ENCODE measurements at regions not wholly inside any gene's neighbourhood (a gene's known extent, or its start where the extent isn't known, plus 50 kb on each side); places are given as distances from the start of the nearest gene placed in this dataset.
"Not testable (repeated sequence)": the region's sequence is repeated elsewhere in the genome, so short reads cannot be mapped to it uniquely, and the experiment has no call there.

DNA sequence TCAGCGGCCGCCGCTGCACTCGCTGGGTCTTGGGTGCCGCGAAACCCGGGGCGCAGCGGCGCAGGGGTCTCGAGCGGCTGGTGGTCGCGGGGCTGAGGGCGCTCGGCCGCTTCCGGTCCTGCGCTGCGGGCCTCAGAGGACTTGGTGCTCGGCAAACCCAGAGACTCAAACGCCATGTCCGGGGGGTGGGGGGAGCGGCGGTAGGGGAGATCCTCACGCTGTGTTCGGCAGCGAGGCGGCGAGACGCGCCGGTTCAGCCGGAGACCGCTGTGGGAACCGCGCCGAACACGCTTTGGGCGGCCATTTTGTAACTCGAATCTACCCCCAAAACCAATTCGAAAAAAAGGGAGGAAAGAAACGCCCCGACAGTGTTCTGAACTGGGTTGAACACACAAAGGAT lies 317.5 kb upstream of the CDH18 start:
- DNase-seq, result peak; percentile 4
- no peaks in the 10 kb centered on the region for H3K36me3 ChIP-seq (replicated peaks; ENCODE audit: control insufficient read depth, insufficient read depth, low read length)
- H3K27me3 ChIP-seq (ENCODE audit: control insufficient read depth, insufficient read depth, low read length), result no peaks in the 10 kb centered on the region
- H3K4me3 ChIP-seq (ENCODE audit: insufficient read depth, low read depth, low read length), result no peak overlapping the region

DNA sequence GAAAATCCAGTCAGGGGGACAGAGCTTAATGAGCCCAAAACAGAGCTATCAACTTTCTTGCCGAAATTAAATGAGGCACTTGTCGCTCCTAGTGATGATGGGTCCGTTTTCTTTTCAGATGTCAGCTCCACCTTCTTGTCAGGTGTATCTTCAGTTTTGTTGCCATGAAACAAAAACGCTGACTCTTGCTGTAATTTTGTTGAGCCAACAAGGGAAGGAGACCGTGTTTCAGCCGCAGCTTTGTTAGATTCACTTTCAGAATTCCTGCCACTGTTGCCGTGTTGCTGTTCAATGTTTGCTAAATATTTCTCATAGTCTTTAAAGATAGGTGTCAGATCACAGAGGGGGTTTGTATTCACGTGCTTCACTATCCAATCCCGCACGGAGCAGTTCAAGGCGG lies 316.6 kb upstream of the CDH18 start:
- H3K36me3 ChIP-seq (replicated peaks; ENCODE audit: control insufficient read depth, insufficient read depth, low read length); H3K27me3 ChIP-seq (ENCODE audit: control insufficient read depth, insufficient read depth, low read length); DNase-seq; H3K4me3 ChIP-seq (ENCODE audit: insufficient read depth, low read depth, low read length): not testable (repeated sequence)

DNA sequence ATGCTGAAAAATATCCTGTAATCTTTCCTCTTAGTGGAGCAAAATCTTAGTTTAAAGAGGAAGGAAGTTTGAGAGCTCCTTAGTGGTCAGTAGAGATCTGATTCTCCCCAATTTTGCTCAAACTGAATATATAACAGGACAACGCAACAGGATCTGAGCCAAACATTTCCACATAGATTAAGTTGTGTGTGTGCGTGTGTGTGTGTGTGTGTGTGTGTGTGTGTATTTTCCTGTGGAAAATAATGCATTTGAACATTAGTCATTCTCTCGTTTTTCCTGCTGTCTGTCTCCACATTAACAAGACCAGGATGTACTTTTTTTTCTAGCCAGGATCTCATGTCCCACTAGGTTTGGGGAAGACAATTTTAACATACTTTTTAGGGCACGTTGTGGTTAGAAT lies 312.1 kb upstream of the CDH18 start:
- DNase-seq, result no peak
- no peak overlapping the region for H3K4me3 ChIP-seq (ENCODE audit: insufficient read depth, low read depth, low read length)
- no peaks in the 10 kb centered on the region for H3K27me3 ChIP-seq (ENCODE audit: control insufficient read depth, insufficient read depth, low read length)
- H3K36me3 ChIP-seq (replicated peaks; ENCODE audit: control insufficient read depth, insufficient read depth, low read length), result no peaks in the 10 kb centered on the region

DNA sequence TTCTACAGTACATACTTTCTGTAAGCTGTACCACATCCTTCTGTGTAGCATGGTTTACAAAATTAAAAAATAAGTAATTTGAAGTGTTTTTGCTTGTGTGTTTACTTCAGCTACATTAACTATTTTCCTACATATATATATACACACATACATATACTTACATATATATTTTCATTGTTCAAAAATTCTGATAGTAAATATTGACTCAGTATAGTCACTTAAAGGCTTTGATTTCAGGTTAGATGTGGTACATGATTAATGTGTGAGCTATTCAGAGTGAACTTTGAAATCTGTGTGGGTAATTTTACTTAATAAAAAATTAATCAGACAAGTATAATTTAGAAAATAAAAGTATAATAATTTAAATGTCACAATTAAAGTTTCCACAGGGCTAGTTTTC lies 306.7 kb upstream of the CDH18 start:
- DNase-seq, result no peak
- H3K36me3 ChIP-seq (replicated peaks; ENCODE audit: control insufficient read depth, insufficient read depth, low read length), result no peaks in the 10 kb centered on the region
- no peak overlapping the region for H3K4me3 ChIP-seq (ENCODE audit: insufficient read depth, low read depth, low read length)
- no peaks in the 10 kb centered on the region for H3K27me3 ChIP-seq (ENCODE audit: control insufficient read depth, insufficient read depth, low read length)

DNA sequence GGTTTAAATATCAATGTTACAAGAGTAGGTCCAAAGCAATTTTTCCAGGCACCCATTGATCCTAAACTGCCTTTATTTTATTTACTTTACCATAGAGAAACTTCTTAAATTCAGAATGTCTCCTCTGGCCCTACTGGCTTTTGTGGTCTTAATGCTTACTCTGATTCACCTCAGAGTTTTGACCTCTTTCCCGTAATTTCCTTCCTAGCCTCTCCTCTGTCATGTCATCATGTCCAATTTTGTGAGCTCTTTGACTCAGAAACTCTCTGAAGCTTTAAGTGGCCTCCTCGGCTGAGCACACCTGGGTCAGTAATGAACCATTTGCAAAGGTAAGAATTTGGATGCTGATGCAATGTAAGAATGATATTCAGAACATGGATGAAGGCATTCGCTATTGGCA lies 303.8 kb upstream of the CDH18 start:
- H3K27me3 ChIP-seq (ENCODE audit: control insufficient read depth, insufficient read depth, low read length), result no peaks in the 10 kb centered on the region
- no peaks in the 10 kb centered on the region for H3K36me3 ChIP-seq (replicated peaks; ENCODE audit: control insufficient read depth, insufficient read depth, low read length)
- no peak for DNase-seq
- H3K4me3 ChIP-seq (ENCODE audit: insufficient read depth, low read depth, low read length), result no peak overlapping the region

DNA sequence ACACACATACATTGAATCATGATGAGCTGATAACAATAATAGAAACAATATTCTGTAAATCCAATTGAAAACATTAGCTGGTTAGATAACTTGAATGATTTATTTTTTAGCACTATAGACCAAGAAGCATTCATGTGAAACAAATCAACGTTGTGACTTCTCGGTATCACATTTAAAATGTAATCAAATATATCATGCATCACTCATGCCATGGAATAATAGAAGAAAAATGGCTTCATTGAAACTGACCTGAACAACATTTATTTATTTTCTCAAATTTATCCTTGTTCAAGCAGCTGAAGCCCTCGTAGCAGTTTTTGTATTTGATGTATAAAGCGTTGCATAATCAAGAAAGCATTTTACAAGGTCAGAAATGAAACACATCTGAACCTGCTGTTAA lies 299.6 kb upstream of the CDH18 start:
- no peak for DNase-seq
- Histone ChIP-seq H3K4me3 (ENCODE audit: insufficient read depth, low read depth, low read length) (no peak overlapping the region), H3K27me3 (ENCODE audit: control insufficient read depth, insufficient read depth, low read length) (no peaks in the 10 kb centered on the region), H3K36me3 (replicated peaks; ENCODE audit: control insufficient read depth, insufficient read depth, low read length) (no peaks in the 10 kb centered on the region)

DNA sequence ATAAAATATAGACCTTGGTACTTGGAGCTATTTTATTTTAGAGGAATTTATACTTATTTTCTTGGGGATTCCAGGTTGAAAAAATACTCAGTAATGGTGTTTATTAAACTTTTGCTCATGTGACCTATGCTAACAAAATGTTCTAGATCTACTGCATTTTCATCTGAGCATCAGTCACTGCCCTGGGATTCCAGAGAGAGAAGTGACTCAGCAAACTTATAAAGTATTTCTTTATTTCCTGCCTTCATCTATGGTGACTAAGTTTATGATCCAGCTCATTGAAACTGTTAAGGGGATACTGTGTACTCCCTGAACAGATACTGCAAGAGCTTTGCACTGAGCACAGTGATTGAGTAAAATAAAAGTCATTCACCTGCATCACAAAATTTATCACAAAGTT lies 298.5 kb upstream of the CDH18 start:
- Histone ChIP-seq H3K4me3 (ENCODE audit: insufficient read depth, low read depth, low read length) (no peak overlapping the region), H3K36me3 (replicated peaks; ENCODE audit: control insufficient read depth, insufficient read depth, low read length) (no peaks in the 10 kb centered on the region), H3K27me3 (ENCODE audit: control insufficient read depth, insufficient read depth, low read length) (no peaks in the 10 kb centered on the region)
- no peak for DNase-seq

DNA sequence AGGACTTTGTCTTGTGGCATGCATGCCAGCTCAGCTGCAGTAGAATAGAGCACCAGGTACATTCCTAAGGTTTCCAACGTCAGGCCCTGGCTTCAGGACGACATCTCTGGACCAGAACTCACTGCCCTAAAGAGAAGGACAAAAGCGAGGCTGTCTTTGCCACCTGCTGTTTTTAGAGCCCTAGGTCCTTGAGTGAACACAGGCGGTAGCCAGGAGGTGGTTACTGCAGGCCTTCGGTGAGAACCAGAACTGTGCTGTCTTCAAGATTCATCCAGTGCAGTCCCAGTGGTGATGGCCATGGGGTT lies 288.9 kb upstream of the CDH18 start:
- no peak overlapping the region for H3K4me3 ChIP-seq (ENCODE audit: insufficient read depth, low read depth, low read length)
- H3K36me3 ChIP-seq (replicated peaks; ENCODE audit: control insufficient read depth, insufficient read depth, low read length), result no peaks in the 10 kb centered on the region
- H3K27me3 ChIP-seq (ENCODE audit: control insufficient read depth, insufficient read depth, low read length), result peaks cover 11% of the 10 kb centered on the region
- DNase-seq, result no peak

DNA sequence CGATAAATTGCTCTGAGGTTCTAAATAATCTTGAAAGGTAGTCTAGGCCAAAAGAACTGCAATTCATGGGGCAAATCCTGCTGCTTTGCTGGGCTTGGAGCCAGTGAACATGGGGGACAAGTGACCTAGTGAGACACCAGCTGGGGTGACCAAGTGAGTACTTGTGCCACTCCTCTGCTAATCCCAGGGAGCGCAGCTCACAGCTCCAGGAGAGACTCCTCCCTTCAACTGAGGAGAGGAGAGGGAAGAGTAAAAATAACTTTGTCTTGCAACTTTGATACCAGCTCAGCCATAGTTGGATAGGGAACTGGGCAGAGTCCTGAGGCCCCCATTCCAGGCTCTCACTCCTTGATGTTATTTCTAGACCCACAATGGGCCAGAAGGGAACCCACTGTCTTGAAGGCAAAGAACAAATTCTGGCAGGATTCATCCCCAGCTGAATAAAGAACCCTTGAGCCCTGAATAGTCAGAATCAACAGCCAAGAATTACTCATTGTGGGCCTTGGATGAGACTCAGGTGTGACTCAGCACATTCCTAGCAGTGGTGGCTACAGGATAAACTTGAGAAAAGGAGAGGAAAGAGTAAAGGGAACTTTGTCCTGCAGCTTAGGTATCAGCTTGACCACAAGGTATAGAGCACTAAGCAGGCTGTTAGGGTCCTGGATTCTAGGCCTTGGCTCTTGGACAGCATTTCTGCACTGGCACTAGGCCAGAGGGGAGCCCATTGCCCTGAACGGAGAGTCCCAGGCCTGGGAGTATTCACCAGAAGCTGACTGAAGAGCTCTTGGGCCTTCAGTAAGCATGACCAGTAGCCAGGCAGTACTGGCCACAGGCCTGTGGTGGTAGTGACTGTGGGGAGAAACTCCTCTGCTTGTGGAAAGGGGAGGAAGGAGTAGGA lies 288.3 kb upstream of the CDH18 start:
- Histone ChIP-seq H3K4me3 (ENCODE audit: insufficient read depth, low read depth, low read length) (no peak overlapping the region), H3K36me3 (replicated peaks; ENCODE audit: control insufficient read depth, insufficient read depth, low read length) (no peaks in the 10 kb centered on the region), H3K27me3 (ENCODE audit: control insufficient read depth, insufficient read depth, low read length) (peaks cover 11% of the 10 kb centered on the region)
- no peak for DNase-seq

DNA sequence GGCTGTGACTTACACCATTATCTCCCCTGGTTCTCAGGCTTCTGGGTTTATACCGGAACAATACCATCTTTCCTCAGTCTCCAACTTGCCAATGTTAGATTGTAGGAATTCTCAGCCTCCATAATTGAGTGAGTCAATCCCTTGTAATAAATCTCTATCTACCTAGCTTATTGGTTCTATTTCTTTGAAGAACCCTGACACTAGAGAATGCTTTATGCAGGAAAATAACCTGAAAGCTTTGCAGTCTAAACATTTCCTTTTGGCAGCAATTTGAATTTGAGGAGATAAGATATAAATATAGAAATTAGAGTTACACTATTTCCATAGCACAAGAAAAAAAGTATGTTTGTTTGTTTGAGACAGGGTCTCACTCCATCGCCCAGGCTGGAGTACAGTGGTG lies 278.1 kb upstream of the CDH18 start:
- no peaks in the 10 kb centered on the region for H3K27me3 ChIP-seq (ENCODE audit: control insufficient read depth, insufficient read depth, low read length)
- DNase-seq, result no peak
- no peaks in the 10 kb centered on the region for H3K36me3 ChIP-seq (replicated peaks; ENCODE audit: control insufficient read depth, insufficient read depth, low read length)
- H3K4me3 ChIP-seq (ENCODE audit: insufficient read depth, low read depth, low read length), result no peak overlapping the region

DNA sequence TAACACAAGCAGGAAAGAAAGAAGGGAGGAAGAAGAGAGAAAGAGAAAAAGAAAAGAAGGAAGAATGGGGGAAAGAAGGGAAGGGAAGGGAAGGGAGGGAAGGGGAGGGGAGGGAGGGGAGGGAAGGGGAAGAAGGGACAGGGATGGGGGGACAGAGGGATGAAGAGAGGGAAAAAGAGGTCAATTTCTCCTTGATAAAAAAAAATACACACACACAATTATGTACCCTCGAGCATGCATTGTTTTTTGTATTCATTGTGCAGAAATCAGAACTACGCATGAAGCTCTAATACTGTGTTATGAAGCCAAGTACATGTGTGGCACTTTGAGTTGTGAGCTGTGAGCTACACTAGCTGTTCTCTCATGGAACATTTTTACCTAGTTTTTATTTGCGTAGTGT lies 274.9 kb upstream of the CDH18 start:
- no peak for DNase-seq
- H3K36me3 ChIP-seq (replicated peaks; ENCODE audit: control insufficient read depth, insufficient read depth, low read length), result no peaks in the 10 kb centered on the region
- H3K27me3 ChIP-seq (ENCODE audit: control insufficient read depth, insufficient read depth, low read length), result no peaks in the 10 kb centered on the region
- H3K4me3 ChIP-seq (ENCODE audit: insufficient read depth, low read depth, low read length), result no peak overlapping the region

DNA sequence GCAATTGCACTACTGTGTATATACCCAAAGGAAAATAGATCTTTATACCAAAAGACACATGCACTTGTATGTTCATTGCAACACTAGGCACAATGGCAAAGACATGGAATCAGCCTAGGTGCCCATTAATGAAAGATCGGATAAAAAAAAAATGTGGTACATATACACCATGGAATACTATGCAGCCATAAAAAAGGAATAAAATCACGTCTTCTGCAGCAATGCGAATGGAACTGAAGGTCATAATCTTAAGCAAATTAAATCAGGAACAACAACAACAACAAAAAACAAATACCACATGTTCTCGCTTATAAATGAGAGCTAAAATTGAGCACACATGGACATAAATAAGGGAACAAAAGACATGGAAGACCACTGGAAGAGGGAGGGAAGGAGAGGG lies 266.7 kb upstream of the CDH18 start:
- no peak for DNase-seq
- no peak overlapping the region for H3K4me3 ChIP-seq (ENCODE audit: insufficient read depth, low read depth, low read length)

DNA sequence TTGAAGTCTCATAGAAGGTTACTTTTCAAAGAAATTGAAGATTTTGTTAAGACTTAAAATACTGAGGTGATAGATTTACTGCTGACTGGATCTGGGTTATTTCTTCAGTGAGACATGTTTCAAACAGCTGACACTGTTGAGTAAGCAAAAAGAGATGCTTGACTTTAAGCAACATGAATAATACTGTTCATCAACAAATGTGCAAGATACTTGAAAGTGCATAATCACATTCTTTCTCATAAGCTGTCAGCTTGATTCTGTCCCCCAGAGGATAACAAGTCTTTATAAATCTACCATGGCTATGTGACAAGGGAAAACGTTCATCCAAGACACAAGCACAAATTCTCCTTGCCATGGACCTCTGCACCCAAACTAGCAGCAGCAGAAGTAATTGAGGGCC lies 260.1 kb upstream of the CDH18 start:
- Histone ChIP-seq H3K27me3 (ENCODE audit: control insufficient read depth, insufficient read depth, low read length) (no peaks in the 10 kb centered on the region), H3K36me3 (replicated peaks; ENCODE audit: control insufficient read depth, insufficient read depth, low read length) (no peaks in the 10 kb centered on the region), H3K4me3 (ENCODE audit: insufficient read depth, low read depth, low read length) (no peak overlapping the region)
- no peak for DNase-seq

More for the DNA sequence above, 266.7 kb upstream of the CDH18 start:
- Histone ChIP-seq H3K36me3 (replicated peaks; ENCODE audit: control insufficient read depth, insufficient read depth, low read length) (no peaks in the 10 kb centered on the region), H3K27me3 (ENCODE audit: control insufficient read depth, insufficient read depth, low read length) (no peaks in the 10 kb centered on the region)

DNA sequence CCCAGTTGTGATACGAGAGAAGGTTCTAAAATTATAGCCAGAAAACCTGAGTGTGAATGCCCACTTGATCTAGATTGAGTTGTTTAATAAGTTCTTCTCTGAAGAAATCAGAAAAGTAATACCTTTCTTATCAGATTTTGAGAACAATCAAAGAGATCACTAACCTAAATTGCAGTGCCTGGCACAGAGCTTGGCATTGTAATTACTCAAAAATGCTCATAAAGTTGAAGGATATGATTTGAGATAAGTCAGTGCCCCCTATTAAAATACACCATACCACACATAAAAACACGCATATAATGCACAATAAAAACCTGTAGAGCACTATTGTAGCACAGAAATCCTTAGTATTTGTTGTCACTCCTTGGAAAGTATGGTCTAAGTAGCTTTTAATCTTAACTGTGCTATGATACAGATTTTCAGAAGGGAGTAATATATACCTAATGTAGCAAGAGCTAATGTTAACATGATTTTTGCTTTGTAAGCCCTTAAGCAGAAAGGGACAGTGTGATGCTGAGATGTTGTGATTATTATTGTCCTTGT lies 257.5 kb upstream of the CDH18 start:
- Histone ChIP-seq H3K4me3 (ENCODE audit: insufficient read depth, low read depth, low read length) (no peak overlapping the region), H3K27me3 (ENCODE audit: control insufficient read depth, insufficient read depth, low read length) (no peaks in the 10 kb centered on the region), H3K36me3 (replicated peaks; ENCODE audit: control insufficient read depth, insufficient read depth, low read length) (no peaks in the 10 kb centered on the region)
- no peak for DNase-seq

DNA sequence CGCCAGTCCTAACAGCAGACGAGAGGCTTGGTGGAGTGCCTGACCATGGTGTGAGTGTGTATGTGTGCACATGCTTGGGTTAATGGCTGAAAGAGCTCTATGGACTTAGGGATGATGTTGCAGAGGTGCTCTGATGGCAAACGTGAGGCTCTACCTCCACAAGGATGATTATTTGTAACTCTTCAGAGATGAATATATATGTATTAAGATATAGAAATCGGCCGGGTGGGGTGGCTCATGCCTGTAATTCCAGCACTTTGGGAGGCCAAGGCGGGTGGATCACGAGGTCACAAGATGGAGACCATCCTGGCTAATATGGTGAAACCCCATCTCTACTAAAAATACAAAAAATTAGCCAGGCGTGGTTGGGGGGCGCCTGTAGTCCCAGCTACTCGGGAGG lies 253.4 kb upstream of the CDH18 start:
- H3K36me3 ChIP-seq (replicated peaks; ENCODE audit: control insufficient read depth, insufficient read depth, low read length), result no peaks in the 10 kb centered on the region
- H3K27me3 ChIP-seq (ENCODE audit: control insufficient read depth, insufficient read depth, low read length), result no peaks in the 10 kb centered on the region
- H3K4me3 ChIP-seq (ENCODE audit: insufficient read depth, low read depth, low read length), result no peak overlapping the region
- no peak for DNase-seq

DNA sequence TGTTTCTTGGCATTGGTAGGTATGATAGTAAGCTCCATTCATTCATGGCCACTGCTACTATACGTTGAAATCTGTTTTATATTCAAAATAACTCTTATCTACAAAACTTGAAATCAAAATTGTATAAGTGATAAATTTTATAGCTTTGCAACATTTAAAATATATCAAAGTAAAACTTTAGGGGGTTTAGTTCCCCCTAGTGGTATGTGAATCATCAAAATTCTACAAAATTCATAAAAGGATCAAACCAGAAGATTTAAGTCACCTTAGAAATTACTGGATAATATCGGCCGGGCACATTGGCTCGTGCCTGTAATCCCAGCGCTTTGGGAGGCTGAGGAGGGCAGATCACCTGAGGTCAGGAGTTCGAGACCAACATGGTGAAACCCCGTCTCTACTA lies 243.0 kb upstream of the CDH18 start:
- H3K4me3 ChIP-seq (ENCODE audit: insufficient read depth, low read depth, low read length), result no peak overlapping the region
- no peaks in the 10 kb centered on the region for H3K27me3 ChIP-seq (ENCODE audit: control insufficient read depth, insufficient read depth, low read length)
- no peaks in the 10 kb centered on the region for H3K36me3 ChIP-seq (replicated peaks; ENCODE audit: control insufficient read depth, insufficient read depth, low read length)
- no peak for DNase-seq
